IPS-NIHi7 (cell line): ENCODE measurements at regions not wholly inside any gene's neighbourhood (a gene's known extent, or its start where the extent isn't known, plus 50 kb on each side); places are given as distances from the start of the nearest gene placed in this dataset.
A peak's percentile ranks its signal among the peaks of the same experiment; 100 is the strongest.

ENCODE experiments used
- DNase-seq: peaks from one replicate; pipeline ENCODE4 v3.0.0; 2012; ENCODE audit warnings: mixed read lengths; ENCODE audit errors: extremely low spot score

DNA sequence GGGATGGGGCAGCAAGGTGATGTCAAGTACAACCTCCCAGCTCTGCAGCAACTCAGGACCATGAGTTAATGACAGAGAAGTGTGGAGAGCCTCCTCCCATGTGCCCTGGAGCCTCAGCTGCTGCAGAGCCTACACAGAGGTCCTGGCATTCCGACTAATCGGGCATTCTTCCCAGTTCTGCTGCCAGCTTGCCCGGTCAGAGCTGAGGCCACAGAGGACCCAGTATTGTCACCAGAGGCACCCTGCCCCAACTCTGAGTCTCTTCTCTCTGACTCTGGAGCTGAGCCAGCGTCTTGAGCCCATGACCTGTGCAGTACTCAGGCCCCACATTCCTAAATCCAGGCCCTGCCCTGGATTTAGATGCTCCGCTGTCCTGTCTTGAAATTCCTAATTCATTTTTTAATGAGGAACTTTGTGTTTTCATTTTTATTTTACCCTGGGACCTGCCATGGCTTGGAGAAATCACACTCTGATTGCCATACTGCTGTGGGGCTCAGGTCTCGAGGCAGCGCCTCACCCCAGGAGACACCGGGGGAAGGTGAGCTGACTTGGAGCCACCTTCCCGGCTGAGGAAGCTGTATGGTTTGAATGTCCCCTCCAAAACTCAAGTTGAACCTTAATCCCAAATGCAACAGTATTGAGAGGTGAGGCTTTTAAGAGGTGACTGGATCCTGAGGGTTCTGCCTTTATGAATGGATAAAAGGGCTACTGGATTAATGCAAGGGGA is 144.9 kb upstream of the ZNF507 start:
- no peak for DNase-seq

DNA sequence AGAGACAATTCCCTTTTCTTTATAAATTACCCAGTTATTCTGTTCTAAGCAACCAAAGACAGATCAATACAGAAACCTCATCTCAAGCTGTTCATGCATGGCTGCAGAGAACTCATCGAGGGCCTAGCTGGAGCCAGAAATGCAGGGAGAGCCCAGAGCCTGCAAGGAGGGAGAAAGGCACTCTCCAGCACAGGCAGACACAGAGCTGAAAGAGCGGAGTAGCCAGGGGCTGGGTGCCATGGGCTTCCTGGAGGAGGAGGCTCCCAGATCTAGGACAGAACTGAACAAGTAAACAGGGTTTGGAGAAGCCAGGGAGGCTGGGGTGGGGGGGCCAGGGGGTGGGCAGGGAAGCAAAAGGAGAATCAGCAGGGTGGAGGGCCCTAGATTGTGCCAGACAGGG is 144.2 kb upstream of the ZNF507 start:
- no peak for DNase-seq

DNA sequence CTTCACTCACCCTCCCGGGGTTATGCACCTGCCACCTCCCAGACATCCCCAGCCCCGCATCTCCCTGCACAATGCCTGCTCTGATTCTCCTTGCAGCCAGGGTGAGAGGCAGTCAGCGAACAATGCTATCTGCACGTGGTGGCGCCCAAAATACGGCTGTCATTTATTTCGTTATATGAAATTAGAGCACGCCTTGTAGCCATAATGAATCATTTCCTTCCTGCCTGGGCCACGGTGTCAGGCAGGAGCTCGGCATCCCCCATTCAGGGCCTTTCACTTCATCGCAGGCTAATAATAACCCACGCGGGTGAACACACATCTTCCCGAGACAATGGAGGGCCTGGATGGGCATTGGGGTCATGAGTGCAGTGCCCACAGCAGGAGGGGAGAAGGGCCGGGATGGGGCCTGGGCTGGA is 143.8 kb upstream of the ZNF507 start:
- no peak for DNase-seq

DNA sequence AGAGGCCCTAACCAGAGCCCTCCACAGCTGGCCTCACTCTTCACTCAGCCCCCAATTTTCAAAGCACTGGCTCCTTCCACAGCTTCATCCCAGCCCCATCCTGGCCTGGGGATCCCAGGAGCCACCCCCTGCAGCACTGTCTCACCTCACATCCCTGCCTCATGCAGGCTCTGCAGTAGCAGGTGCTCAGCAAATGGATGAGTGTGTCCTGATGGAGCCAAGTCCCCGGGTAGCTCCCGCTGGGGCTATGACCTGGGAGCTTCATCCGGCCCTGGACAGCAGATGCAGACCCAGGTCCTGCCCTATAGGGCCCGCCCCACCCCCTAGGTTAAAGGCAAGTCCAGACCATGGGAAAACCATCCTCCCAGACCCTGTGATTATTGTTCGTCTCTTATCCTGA is 143.2 kb upstream of the ZNF507 start:
- DNase-seq: no peak

DNA sequence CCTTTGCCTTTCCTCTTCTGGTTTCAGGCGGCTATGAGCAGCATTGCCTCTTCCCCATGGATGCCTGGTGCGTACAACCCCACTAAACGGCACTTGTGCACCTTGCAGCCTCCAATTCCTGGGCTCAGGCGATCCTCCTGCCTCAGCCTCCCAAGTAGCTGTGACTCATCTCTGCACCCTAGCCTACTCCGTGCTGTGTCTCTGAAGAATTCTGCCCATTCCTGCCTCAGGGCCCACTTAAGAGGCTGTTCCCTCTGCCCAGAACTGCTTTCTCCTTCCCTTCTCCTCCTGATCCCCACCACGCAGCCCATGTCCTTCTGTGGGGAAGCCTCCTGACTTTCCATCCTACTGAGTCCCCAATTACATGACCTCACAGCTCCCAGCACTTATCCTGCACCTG is 142.2 kb upstream of the ZNF507 start:
- DNase-seq: no peak

DNA sequence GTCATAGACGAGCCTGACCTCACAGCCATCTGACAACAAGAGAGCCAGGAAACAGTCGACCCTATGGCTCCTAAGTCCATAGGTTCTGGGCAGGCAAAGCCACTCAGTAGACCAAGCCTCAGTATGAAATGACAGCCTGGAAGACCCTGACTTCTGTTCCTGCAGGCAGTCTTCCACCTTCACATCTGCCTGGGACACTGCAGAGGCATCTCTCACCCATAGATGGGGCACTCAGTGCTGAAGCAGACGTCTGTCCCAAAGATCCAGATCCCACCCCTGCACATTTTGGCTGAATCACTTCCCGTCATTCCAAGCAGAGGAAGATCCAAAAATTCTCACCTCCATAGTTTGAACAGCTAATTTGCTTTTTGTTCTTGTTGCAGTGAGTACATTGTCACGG is 139.3 kb upstream of the ZNF507 start:
- no peak for DNase-seq

DNA sequence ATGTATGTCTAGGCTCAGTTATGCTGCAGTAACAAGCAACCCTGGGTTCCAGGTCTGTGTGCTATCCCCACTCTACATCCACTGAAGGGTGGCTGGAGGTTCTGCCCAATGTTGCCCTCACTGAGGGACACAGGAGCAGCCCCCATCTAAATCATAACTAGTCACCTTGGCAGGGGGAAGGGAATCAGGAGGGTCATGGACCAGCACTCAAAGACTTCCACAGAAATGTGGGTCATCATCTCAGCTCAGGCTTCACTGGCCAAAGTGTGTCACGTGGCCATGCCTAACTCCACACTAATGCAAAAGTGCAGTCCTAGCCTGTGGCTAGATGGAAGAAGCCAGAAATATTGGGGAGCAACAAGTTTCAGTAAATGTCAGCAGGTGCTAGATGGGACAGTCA is 137.3 kb upstream of the ZNF507 start:
- DNase-seq: no peak

DNA sequence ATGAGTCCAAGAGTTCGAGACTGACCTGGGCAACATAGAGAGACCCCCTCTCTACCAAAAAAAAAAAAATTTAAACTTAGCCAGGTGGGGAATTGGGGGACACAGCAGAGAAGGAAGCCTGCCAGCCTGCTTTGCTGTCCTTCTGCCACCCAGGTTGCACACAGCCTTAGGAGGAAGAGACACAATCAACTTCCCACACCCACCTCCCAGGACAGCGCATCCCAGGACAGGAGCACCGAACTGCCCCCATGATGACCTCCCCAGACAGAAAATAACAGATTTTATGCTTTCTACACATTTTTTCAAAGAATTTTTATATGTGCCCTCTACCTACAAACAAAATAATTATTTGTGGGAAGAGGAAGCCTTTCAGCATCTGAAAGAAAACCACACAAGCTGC is 126.0 kb upstream of the ZNF507 start:
- no peak for DNase-seq

DNA sequence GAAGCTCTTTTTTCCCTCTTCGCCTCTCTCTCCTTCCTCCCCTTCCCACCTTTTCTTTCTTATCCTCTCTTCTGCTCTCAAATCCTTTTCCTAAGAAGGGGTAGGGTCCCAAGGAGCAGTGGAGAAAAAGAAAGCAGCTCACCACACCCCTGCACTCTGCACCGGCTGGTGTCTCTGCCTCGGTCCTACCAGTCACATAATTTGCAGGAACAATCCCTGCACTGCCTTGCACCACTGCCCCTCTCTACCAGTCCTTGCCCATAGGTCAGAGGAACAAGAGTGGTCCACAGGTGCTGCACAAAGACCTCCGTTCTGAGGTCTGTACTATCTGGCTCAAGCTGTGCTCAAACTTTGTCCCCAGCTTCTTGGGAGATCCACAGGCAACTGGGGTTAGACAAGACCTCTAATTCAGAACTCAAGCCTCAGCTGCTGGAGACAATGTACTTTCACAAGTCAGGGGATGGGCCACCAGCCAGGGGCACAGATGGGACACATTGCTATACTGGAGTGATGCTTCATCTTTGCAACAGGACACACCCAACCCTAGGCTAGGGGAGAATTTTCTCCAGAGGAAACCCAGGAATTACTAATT is 125.4 kb upstream of the ZNF507 start:
- no peak for DNase-seq

DNA sequence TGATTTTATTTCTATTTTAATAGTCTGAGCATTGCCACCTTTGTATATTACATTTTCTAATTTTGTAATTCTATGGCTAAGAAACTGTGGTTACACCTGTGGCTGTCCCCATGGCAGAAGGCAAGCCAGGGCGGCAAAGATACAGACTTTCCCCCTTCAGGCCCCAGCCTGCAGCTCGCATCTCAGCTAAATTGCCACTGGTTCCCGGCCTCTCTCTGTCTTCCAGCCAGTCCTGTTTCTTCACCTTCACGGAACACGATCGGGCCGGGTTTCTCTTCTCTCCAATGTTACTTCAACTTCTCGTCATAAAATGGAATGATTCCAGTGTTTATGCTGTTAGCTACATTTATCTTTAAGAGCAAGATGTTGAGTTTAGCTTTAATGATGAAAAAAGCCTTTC is 124.5 kb upstream of the ZNF507 start:
- DNase-seq: no peak

DNA sequence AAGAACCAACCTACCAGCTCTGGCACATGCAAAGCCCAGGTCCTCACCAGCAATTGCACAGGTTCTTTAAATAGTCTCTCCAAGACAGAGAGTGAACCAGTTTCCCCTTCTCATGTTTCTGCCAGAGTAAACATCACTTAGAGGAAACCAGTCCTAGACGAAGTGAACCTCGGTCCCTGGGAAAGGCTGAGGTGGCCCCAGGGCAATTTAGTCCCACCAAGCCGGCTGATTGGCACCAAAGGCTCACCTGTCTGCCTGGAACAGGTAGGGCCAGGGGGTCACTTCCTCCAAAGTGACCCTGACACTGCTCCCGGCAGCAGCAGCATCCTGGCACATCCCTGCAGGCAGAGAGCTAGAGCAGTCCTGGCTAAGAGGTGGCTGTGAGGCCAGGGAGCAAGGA is 122.9 kb upstream of the ZNF507 start:
- DNase-seq: no peak

DNA sequence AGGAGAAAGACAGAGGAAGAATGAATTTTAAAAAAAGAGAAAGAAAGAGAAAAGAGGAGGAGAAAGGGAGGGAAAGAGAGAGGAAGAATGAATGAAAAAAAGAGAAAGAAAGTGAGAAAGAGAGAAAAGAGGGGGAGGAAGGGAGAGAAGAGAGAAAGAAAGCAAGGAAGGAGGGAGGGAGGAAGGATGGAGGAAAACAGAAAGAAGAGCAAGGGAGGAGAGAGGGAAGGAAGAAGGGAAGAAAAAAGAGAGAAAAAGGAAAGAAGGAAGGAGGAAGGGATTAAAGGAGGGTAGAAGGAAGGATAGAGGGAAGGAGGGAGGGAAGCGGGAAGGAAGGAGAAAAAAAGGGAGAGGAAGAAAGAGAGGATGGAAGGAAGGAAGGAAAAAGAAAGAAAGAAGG is 122.3 kb upstream of the ZNF507 start:
- no peak for DNase-seq

DNA sequence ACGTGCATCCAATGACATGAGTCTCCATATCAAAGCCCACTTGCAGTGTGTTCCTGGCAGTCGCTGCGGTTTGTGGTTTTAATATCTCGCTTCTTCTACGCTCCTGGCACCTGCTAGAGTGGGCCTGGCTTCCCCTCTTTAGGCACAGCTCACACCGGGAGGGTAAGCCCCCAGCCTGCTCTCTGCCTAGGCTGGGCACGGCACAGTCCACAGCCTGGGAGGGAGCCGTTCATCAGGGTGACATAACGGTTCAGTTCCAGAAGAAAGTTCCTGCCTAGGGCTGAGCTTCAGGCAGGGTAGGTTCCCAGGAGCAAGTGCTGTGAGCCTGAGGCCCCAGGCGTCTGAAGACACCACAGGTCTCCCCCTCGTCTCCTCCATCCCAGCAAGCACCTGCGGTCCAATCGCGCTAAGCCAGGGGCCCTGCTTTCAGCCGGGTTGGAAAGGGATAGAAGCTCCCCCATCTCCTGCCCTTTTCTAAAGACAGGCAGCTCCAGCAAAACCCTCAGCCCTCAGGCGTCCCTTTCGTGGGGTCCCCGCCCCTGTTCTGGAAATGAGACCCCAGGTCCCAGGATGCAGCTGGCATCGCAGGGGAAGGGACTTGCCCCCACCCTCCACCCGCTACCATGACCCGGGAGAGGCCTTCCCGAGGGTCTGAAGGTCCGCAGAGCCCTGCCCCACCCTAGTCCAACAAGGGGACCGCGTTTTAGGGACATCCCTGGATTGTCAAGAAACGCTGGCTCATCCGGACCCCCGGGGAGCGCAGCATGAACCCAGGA is 121.6 kb upstream of the ZNF507 start:
- no peak for DNase-seq

DNA sequence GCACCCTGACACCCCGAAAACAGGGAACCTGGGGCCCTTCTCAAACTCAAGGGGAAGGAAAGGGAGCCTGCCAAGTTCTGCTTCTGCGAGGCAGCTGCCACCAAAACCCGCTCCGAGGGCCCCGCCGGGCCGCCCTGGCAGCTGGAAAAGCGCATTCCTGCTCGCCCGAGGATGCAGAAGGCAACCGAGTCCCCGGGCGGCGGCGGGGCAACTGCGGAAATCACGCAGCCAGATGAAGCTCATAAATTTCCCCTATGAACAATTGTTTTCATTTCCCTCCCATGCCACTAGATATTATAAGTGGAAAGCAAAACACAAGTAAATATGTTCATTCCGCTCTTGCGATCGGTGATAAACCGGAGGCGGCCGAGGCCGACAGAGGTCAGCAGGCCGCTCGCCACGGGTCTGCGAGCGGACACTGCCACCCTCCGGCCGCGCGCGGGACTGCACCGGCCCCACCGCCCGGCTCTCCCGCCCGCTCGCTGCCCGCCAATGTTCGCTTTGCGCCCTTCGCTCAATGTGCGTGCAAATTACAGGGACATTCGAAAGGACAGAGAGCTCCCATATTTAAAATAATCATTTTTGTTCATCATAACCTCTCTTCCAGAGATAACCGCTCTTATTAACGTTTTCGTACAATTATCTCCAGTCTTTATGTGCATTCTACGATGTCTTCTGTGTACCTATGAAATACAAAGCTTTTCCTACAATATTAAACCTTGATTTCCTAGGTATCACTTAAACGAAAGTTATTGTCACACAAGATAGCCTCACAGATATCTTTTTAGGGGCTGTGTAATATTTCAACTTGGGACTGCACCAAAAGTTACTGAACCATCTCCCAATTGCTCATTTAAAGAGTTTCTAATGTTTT is 120.8 kb upstream of the ZNF507 start:
- DNase-seq: peak; percentile 91

DNA sequence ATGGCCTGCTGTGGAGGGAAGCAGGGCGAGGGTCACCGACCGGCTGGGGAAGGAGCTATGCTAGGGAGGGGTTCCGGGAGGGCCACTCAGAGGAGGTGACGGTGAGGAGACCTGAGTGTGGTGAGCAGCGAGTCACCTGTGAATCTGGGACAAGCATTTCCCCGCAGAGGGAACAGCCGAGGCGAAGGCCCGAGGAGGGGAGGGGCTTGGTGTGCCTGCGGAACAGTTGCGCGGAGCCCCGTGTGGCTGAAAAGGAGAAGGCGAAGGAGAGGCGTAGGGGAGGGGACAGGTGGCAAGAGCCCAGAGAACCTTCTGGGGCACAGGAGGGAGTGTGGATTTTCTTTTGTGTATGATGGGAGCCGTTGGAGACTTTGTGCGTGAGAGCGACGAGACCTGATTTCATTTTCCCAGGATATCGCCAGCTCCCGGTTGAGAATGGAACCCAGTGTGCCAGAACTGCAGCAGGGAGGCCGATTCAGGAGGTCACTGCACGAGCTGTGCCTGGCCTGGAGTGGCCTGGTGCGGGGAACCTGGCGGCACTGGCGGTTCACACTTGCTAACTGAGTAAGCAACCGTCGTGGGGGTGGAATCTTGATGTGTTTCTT is 117.7 kb upstream of the ZNF507 start:
- peak; percentile 62 for DNase-seq

DNA sequence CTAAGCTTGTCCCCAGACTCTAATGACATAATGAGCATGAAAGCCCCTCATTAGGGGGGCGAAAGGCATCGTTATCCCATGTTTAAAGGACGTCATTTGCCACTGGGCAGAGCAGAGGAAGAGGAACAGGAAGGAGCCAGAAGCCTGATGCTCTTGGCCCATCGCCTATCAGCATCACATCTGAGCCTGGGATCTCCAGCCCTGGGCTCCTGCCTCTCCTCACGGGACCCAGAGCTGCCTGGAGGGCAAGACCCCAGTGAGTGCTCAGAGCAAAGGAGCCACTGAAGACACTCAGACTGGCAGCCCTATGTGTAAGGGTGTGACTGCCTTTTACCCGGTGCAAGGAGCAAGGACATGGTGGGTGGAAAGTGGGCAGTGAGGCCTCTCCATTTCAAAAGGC is 115.0 kb upstream of the ZNF507 start:
- DNase-seq: no peak

DNA sequence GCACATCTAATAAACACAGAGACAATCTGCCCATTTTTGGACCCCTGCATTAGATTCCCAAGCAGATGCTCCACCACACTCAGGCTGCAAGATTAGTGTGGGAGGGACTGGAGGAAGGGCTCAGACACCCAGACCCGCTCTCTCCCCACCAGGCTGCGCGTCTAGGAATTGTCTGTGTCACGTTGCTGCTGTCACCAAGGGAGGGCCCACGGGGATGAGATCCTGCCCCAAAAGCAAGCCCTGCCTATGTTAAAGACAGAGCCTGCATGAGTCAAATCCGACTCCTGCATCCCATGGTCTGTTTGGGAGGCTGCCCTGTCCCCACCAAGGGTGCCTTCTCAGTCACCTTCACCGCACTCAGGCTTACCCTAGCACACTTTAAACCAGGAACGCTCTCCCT is 114.4 kb upstream of the ZNF507 start:
- DNase-seq: no peak

DNA sequence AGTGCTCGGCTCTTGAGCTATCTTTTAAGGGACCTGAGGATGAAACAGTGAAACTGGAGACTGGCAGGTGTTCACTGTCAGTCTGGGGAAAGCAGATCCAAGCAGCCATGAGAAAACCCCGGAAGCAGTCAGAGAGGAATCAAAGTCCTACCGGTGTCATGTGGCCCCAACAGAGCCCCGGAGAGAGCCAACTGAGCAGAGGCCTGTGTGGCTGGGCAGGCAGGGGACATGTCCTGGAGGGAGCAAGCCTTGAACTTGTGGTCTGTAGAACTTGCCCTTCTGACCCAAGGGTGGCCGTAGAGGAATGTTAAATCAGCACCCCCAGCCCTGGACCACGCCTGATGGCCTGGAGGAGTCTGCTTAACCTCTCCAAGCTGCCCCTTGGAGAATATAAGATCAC is 113.7 kb upstream of the ZNF507 start:
- no peak for DNase-seq

DNA sequence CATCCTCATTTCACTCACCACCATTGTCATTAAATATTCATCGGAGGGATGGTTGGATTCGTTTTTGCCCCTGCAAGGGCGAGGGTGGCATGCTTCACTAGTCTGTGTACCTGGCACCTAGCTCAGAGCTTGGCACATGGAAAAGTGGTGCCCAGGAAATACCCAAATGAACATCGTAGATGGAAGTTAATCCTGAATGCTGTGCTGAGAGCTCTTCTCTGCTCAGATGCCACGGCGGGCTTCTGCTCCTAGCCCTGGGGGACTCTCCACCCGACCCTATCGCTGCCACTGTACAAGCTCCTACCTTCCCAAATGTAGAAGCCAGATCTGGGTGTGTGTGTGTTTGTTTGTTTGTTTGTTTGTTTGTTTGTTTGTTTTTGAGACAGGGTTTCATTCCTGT is 113.0 kb upstream of the ZNF507 start:
- no peak for DNase-seq

DNA sequence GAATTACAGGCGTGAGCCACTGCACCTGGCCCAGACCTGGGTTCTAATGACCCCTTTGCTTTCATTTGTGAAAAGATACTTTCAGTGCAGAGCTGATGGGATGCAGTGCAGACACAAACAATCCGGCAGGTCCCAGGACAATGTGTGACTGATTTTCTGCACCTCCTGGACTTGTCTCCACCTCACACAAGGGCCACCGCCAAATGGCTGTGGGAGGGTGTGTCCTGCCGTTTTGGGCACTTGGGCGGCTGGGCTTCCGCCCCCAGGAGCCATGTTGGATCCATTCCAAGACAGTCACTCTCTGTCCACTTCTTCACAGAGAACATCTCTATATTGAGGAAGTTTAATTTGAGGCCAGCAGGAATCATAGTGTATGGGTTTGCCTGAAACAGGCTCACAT is 112.3 kb upstream of the ZNF507 start:
- DNase-seq: no peak

DNA sequence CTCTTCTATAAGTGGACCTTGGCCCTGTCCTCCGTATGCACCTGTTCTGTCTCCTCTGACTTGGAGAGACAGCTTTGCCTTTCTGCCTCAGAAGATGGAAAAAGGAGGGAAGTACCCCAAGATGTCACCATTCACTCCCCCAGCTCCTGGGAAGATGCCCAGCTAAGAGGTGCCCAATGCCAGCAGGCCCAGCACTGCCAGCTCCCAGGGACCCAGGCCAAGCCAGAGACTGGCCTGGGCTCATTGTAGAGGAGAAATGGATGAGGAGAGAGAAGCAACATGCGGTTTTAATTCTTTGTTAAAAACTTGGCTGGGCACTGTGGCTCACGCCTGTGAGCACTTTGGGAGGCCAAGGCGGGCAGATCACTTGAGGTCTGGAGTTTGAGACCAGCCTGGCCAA is 111.5 kb upstream of the ZNF507 start:
- no peak for DNase-seq
